HCT116 (cell line): ENCODE measurements at regions not wholly inside any gene's neighbourhood (a gene's known extent, or its start where the extent isn't known, plus 50 kb on each side); places are given as distances from the start of the nearest gene placed in this dataset.

ENCODE experiments used
- CEBPB ChIP-seq: IDR thresholded peaks from 2 replicates; pipeline ENCODE4 v1.6.1; 2012; ENCODE audit warnings: low read depth
- CTCF ChIP-seq, 3 experiments: fragments of 200-600 bp in 1 of 3; sonication (generic) in 1 of 3; IDR thresholded peaks in 2 of 3; conservative IDR thresholded peaks in 1 of 3; 2 replicates each; pipeline ENCODE4 v1.5.1; 2012 to 2017; ENCODE audit warnings: low read depth in 2 of 3, low read length in 2 of 3, antibody characterized with exemption in 1 of 3, borderline replicate concordance in 1 of 3, control low read depth in 1 of 3, mild to moderate bottlenecking in 1 of 3, mixed read lengths in 1 of 3, mixed run types in 1 of 3, moderate library complexity in 1 of 3; ENCODE audit not compliant: insufficient read depth in 1 of 3
- ELF1 ChIP-seq: IDR thresholded peaks from 2 replicates; pipeline ENCODE4 v1.6.1; 2012; ENCODE audit warnings: low read depth, borderline replicate concordance
- EZH2 ChIP-seq: fragments of 200-600 bp; sonication (generic); IDR thresholded peaks from 2 replicates; pipeline ENCODE4 v1.6.1; 2017; ENCODE audit warnings: antibody characterized with exemption, mixed run types
- JUND ChIP-seq: IDR thresholded peaks from 2 replicates; pipeline ENCODE4 v1.6.1; 2012
- POLR2A ChIP-seq: IDR thresholded peaks from 2 replicates; pipeline ENCODE4 v1.7.0; 2011; ENCODE audit warnings: borderline replicate concordance; ENCODE audit not compliant: insufficient read depth, insufficient read length; ENCODE audit errors: extremely low read depth
- TCF7L2 ChIP-seq: IDR thresholded peaks from 2 replicates; pipeline ENCODE4 v1.7.0; 2011; ENCODE audit warnings: borderline replicate concordance, inconsistent platforms; ENCODE audit not compliant: insufficient read depth, insufficient read length; ENCODE audit errors: extremely low read depth
- TF ChIP-seq, protein P1 (sequence below): IDR thresholded peaks from 2 replicates; pipeline ENCODE4 v1.6.1; 2012

DNA sequence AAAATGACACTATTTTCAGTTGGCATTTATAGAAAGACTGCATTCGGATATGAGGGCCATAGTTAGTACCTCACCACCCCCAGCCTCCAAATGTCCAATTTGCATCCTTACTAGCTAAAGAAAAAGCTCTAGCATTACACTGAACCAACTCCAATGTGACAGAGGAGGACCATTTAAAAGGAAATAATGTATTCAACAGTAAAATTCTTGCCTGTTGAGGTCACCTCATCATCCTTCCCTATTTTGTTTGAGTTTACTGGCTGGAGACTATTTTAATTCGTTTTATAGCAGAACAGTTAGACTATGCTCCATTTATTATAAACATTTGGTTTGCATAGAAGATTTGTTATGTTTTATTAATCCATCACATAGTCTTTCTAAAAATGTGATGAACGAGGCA lies 88.2 kb upstream of the PPARGC1A start:
- TF ChIP-seq, protein P1, sequence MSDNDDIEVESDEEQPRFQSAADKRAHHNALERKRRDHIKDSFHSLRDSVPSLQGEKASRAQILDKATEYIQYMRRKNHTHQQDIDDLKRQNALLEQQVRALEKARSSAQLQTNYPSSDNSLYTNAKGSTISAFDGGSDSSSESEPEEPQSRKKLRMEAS, result no peak
- TF ChIP-seq CTCF (IDR thresholded peaks at IDR 0.05 in 2 of 3, conservative IDR thresholded peaks at IDR 0.05 in 1 of 3; ENCODE audit: borderline replicate concordance in 1 of 3, insufficient read depth in 1 of 3, low read depth in 2 of 3, low read length in 2 of 3), result no peak
- no peak for TF ChIP-seq EZH2
- no peak for TF ChIP-seq TCF7L2
- TF ChIP-seq POLR2A, result no peak
- TF ChIP-seq CEBPB, result no peak
- TF ChIP-seq ELF1, result no peak
- TF ChIP-seq JUND, result no peak
